ENCODE measurements at regions not wholly inside any gene's neighbourhood (a gene's known extent, or its start where the extent isn't known, plus 50 kb on each side); places are given as distances from the start of the nearest gene placed in this dataset.
"Not testable (repeated sequence)": the region's sequence is repeated elsewhere in the genome, so short reads cannot be mapped to it uniquely, and the experiment has no call there.

- DNase-seq (ENCODE audit: low read depth in 4 of 4, low spot score in 1 of 4), result no peak
These were observed 207.0 kb upstream of the FANCL start for GRCh38 chr2:58448065-58448507.

GRCh38 chr2:58447586-58447985 is 206.5 kb upstream of the FANCL start:
- no peak for DNase-seq (ENCODE audit: low read depth in 4 of 4, low spot score in 1 of 4)

GRCh38 chr2:58441643-58442042 is 200.5 kb upstream of the FANCL start:
- DNase-seq (ENCODE audit: low read depth in 4 of 4, low spot score in 1 of 4), result no peak

GRCh38 chr2:58436872-58437271 is 195.7 kb upstream of the FANCL start:
- DNase-seq (ENCODE audit: low read depth in 4 of 4, low spot score in 1 of 4), result no peak

GRCh38 chr2:58435246-58435645 is 194.1 kb upstream of the FANCL start:
- no peak for DNase-seq (ENCODE audit: low read depth in 4 of 4, low spot score in 1 of 4)

- no peak for DNase-seq (ENCODE audit: low read depth in 4 of 4, low spot score in 1 of 4)
These were observed 193.6 kb upstream of the FANCL start for GRCh38 chr2:58434692-58435091.

- no peak for DNase-seq (ENCODE audit: low read depth in 4 of 4, low spot score in 1 of 4)
These were observed 191.5 kb upstream of the FANCL start for GRCh38 chr2:58432491-58433170.

GRCh38 chr2:58429014-58429875 is 188.1 kb upstream of the FANCL start:
- no peak for DNase-seq (ENCODE audit: low read depth in 4 of 4, low spot score in 1 of 4)

GRCh38 chr2:58428096-58429013 is 187.2 kb upstream of the FANCL start:
- DNase-seq (ENCODE audit: low read depth in 4 of 4, low spot score in 1 of 4), result no peak

- no peak for DNase-seq (ENCODE audit: low read depth in 4 of 4, low spot score in 1 of 4)
These were observed 186.5 kb upstream of the FANCL start for GRCh38 chr2:58427572-58428095.

- DNase-seq (ENCODE audit: low read depth in 4 of 4, low spot score in 1 of 4), result no peak
These were observed 184.2 kb upstream of the FANCL start for GRCh38 chr2:58425368-58425767.

GRCh38 chr2:58419983-58420382 is 178.9 kb upstream of the FANCL start:
- no peak for DNase-seq (ENCODE audit: low read depth in 4 of 4, low spot score in 1 of 4)

- no peak for DNase-seq (ENCODE audit: low read depth in 4 of 4, low spot score in 1 of 4)
These were observed 175.6 kb upstream of the FANCL start for GRCh38 chr2:58416696-58417095.

- no peak for DNase-seq (ENCODE audit: low read depth in 4 of 4, low spot score in 1 of 4)
These were observed 173.4 kb upstream of the FANCL start for GRCh38 chr2:58414506-58414905.

GRCh38 chr2:58410549-58410948 is 169.4 kb upstream of the FANCL start:
- no peak for DNase-seq (ENCODE audit: low read depth in 4 of 4, low spot score in 1 of 4)

- no peak for DNase-seq (ENCODE audit: low read depth in 4 of 4, low spot score in 1 of 4)
These were observed 166.4 kb upstream of the FANCL start for GRCh38 chr2:58407487-58407886.

GRCh38 chr2:58405341-58405740 is 164.2 kb upstream of the FANCL start:
- DNase-seq (ENCODE audit: low read depth in 4 of 4, low spot score in 1 of 4), result no peak

GRCh38 chr2:58401936-58402335 is 160.8 kb upstream of the FANCL start:
- no peak for DNase-seq (ENCODE audit: low read depth in 4 of 4, low spot score in 1 of 4)

GRCh38 chr2:58398406-58398805 is 157.3 kb upstream of the FANCL start:
- no peak for DNase-seq (ENCODE audit: low read depth in 4 of 4, low spot score in 1 of 4)

GRCh38 chr2:58387701-58388100 is 146.6 kb upstream of the FANCL start:
- DNase-seq (ENCODE audit: low read depth in 4 of 4, low spot score in 1 of 4), result no peak

GRCh38 chr2:58386904-58387303 is 145.8 kb upstream of the FANCL start:
- not testable (repeated sequence) for DNase-seq (ENCODE audit: low read depth in 4 of 4, low spot score in 1 of 4)

Data from stimulated activated CD4-positive, alpha-beta T cell treated with anti-CD3 and anti-CD28 coated beads, Interleukin-1b, Interleukin-23, amount 100 ng/mL, for 24 hours (primary cell).